Sigmoid colon (tissue), 4 donors: ENCODE measurements at regions not wholly inside any gene's neighbourhood (a gene's known extent, or its start where the extent isn't known, plus 50 kb on each side); places are given as distances from the start of the nearest gene placed in this dataset.

ENCODE experiments used
- CTCF ChIP-seq, 4 experiments: fragments of 450-650 bp in 3 of 4; fragments of 200-600 bp in 1 of 4; IDR thresholded peaks; one replicate each; pipeline ENCODE4 v1.5.1; 2016 to 2019; ENCODE audit warnings: antibody characterized with exemption in 4 of 4, mild to moderate bottlenecking in 3 of 4, moderate library complexity in 2 of 4
- EP300 ChIP-seq, 4 donors: sonication (generic); formaldehyde crosslinking; IDR thresholded peaks; one replicate each; pipeline ENCODE4 v1.6.1; 2017; ENCODE audit warnings: antibody characterized with exemption in 4 of 4
- POLR2A ChIP-seq, 2 donors: fragments of 450-650 bp; IDR thresholded peaks; one replicate each; pipeline ENCODE4 v1.6.1; 2016; ENCODE audit warnings: antibody characterized with exemption in 2 of 2, mild to moderate bottlenecking in 2 of 2, moderate library complexity in 2 of 2

- TF ChIP-seq POLR2A (IDR thresholded peaks at IDR 0.05) (no peak), CTCF (IDR thresholded peaks at IDR 0.05) (no peak), EP300 (IDR thresholded peaks at IDR 0.05) (no peak)
These were observed 615.9 kb downstream of the TBC1D4 start for GRCh38 chr13:74866101-74866500.
